Liver (tissue), 8 donors: ENCODE measurements at regions not wholly inside any gene's neighbourhood (a gene's known extent, or its start where the extent isn't known, plus 50 kb on each side); places are given as distances from the start of the nearest gene placed in this dataset.

Experiments used
- DNase-seq: peaks from one replicate; pipeline ENCODE4 v3.0.0-alpha.2; 2017; ENCODE audit warnings: low spot score
- H3K27ac ChIP-seq, 2 donors: one replicate each; pipeline ENCODE4 v1.7.0; 2013; ENCODE audit warnings: inconsistent platforms in 2 of 2, low read length in 2 of 2, control low read depth in 1 of 2, low read depth in 1 of 2, mild to moderate bottlenecking in 1 of 2
- H3K27me3 ChIP-seq, 4 donors: one replicate each; pipeline versions ENCODE4 v1.6.1 to v1.7.0; 2013; ENCODE audit warnings: low read length in 3 of 4, inconsistent platforms in 1 of 4, mild to moderate bottlenecking in 1 of 4, moderate library complexity in 1 of 4; ENCODE audit not compliant: control insufficient read depth in 4 of 4, insufficient read depth in 4 of 4
- H3K36me3 ChIP-seq, 4 donors: one replicate each; pipeline versions ENCODE4 v1.6.1 to v1.7.0; 2013; ENCODE audit warnings: low read length in 3 of 4, mild to moderate bottlenecking in 3 of 4, low read depth in 1 of 4, moderate library complexity in 1 of 4; ENCODE audit not compliant: control insufficient read depth in 4 of 4, insufficient read depth in 3 of 4
- H3K4me1 ChIP-seq, 4 donors: one replicate each; pipeline versions ENCODE4 v1.6.1 to v1.7.0; 2013; ENCODE audit warnings: low read length in 3 of 4, mild to moderate bottlenecking in 3 of 4, moderate library complexity in 1 of 4; ENCODE audit not compliant: control insufficient read depth in 4 of 4, insufficient read depth in 4 of 4
- H3K4me3 ChIP-seq, 3 donors: one replicate each; pipeline versions ENCODE4 v1.6.1 to v1.7.0; 2013; ENCODE audit warnings: low read length in 3 of 3, control low read depth in 1 of 3, low read depth in 1 of 3, mild to moderate bottlenecking in 1 of 3
- H3K9ac ChIP-seq, 2 donors: one replicate each; pipeline ENCODE4 v1.7.0; 2013; ENCODE audit warnings: low read length in 2 of 2, mild to moderate bottlenecking in 2 of 2, moderate library complexity in 2 of 2, control low read depth in 1 of 2, low read depth in 1 of 2
- H3K9me3 ChIP-seq, 4 donors: one replicate each; pipeline versions ENCODE4 v1.6.1 to v1.7.0; 2013; ENCODE audit warnings: low read length in 3 of 4; ENCODE audit not compliant: control insufficient read depth in 4 of 4
- FOXA1 ChIP-seq: IDR thresholded peaks from 2 replicates; pipeline ENCODE4 v1.6.1; 2016; ENCODE audit warnings: antibody characterized with exemption
- FOXA2 ChIP-seq: IDR thresholded peaks from 2 replicates; pipeline ENCODE4 v1.6.1; 2016; ENCODE audit warnings: antibody characterized with exemption
- HNF4A ChIP-seq, 2 donors: conservative IDR thresholded peaks; 2 replicates each; pipeline ENCODE4 v1.6.1; 2016; ENCODE audit warnings: antibody characterized with exemption in 2 of 2, mild to moderate bottlenecking in 2 of 2
- HNF4G ChIP-seq: IDR thresholded peaks from 2 replicates; pipeline ENCODE4 v1.6.1; 2016; ENCODE audit warnings: antibody characterized with exemption
- JUND ChIP-seq, 2 donors: IDR thresholded peaks; 2 replicates each; pipeline ENCODE4 v1.6.1; 2016; ENCODE audit warnings: antibody characterized with exemption in 2 of 2
- NR2F2 ChIP-seq: IDR thresholded peaks from 2 replicates; pipeline ENCODE4 v1.6.1; 2016; ENCODE audit warnings: antibody characterized with exemption
- RAD21 ChIP-seq, 2 donors: IDR thresholded peaks; 2 replicates each; pipeline ENCODE4 v1.6.1; 2016; ENCODE audit warnings: antibody characterized with exemption in 2 of 2, mild to moderate bottlenecking in 2 of 2
- SP1 ChIP-seq: IDR thresholded peaks from 2 replicates; pipeline ENCODE4 v1.6.1; 2018; ENCODE audit warnings: antibody characterized with exemption, mild to moderate bottlenecking
- TAF1 ChIP-seq: conservative IDR thresholded peaks from 2 replicates; pipeline ENCODE4 v1.6.1; 2016; ENCODE audit warnings: antibody characterized with exemption, mild to moderate bottlenecking
- WGBS: extraction: QIAGEN DNeasy Blood & Tissue Kit; methylation state at CpG from one replicate; pipeline ENCODE4 v1.1.7; 2013; 5-methylcytosine and 5-hydroxymethylcytosine counted together
- TF ChIP-seq, protein P1 (sequence below): fragments of 150-350 bp; IDR thresholded peaks from 2 replicates; pipeline ENCODE4 v1.5.1; 2017; ENCODE audit warnings: improper control_type of control experiment, low read depth, low read length; ENCODE audit not compliant: missing input control
- TF ChIP-seq, protein P2 (sequence below): IDR thresholded peaks from 2 replicates; pipeline ENCODE4 v1.6.1; 2016; ENCODE audit warnings: antibody characterized with exemption
- TF ChIP-seq, protein P3 (sequence below): IDR thresholded peaks from 2 replicates; pipeline ENCODE4 v1.6.1; 2016; ENCODE audit warnings: antibody characterized with exemption
- TF ChIP-seq, protein P4 (sequence below): IDR thresholded peaks from 2 replicates; pipeline ENCODE4 v1.6.1; 2016; ENCODE audit warnings: antibody characterized with exemption
- TF ChIP-seq, protein P5 (sequence below): IDR thresholded peaks from 2 replicates; pipeline ENCODE4 v1.6.1; 2016; ENCODE audit warnings: antibody characterized with exemption, mild to moderate bottlenecking
- donor health status: healthy.
- donor health status: healthy.
- donor health status: healthy.
- donor health status: healthy.
- donor health status: healthy.

DNA sequence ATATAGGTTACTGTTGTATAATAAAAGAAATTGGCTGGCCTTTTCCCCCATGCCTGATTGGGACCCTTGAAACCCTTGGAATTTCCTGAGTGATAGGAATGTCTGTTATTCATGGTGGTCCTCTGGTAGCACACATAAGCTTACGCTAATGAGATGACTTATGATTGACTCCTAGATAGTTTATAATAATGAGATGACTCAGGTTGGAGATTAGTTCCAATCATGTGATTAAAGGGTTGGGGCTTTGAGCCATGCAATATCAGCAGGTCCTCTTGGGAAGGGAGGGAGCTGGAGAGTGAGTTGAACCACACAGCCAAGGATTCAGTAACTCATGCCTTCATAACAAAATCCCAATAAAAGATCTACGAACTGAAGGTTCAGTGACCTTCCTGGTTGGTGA lies 407.6 kb upstream of the MANEA start:
- 39% methylated on average over 2 of the region's 2 CpGs for WGBS
- TF ChIP-seq HNF4G (no peak), HNF4A (conservative IDR thresholded peaks at IDR 0.05) (no peak), FOXA2 (no peak), JUND (IDR thresholded peaks at IDR 0.05) (no peak), SP1 (no peak), TAF1 (no peak), NR2F2 (no peak)
- TF ChIP-seq, protein P1, sequence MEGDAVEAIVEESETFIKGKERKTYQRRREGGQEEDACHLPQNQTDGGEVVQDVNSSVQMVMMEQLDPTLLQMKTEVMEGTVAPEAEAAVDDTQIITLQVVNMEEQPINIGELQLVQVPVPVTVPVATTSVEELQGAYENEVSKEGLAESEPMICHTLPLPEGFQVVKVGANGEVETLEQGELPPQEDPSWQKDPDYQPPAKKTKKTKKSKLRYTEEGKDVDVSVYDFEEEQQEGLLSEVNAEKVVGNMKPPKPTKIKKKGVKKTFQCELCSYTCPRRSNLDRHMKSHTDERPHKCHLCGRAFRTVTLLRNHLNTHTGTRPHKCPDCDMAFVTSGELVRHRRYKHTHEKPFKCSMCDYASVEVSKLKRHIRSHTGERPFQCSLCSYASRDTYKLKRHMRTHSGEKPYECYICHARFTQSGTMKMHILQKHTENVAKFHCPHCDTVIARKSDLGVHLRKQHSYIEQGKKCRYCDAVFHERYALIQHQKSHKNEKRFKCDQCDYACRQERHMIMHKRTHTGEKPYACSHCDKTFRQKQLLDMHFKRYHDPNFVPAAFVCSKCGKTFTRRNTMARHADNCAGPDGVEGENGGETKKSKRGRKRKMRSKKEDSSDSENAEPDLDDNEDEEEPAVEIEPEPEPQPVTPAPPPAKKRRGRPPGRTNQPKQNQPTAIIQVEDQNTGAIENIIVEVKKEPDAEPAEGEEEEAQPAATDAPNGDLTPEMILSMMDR: no peak
- TF ChIP-seq, protein P2, sequence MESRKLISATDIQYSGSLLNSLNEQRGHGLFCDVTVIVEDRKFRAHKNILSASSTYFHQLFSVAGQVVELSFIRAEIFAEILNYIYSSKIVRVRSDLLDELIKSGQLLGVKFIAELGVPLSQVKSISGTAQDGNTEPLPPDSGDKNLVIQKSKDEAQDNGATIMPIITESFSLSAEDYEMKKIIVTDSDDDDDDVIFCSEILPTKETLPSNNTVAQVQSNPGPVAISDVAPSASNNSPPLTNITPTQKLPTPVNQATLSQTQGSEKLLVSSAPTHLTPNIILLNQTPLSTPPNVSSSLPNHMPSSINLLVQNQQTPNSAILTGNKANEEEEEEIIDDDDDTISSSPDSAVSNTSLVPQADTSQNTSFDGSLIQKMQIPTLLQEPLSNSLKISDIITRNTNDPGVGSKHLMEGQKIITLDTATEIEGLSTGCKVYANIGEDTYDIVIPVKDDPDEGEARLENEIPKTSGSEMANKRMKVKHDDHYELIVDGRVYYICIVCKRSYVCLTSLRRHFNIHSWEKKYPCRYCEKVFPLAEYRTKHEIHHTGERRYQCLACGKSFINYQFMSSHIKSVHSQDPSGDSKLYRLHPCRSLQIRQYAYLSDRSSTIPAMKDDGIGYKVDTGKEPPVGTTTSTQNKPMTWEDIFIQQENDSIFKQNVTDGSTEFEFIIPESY: no peak
- TF ChIP-seq, protein P3, sequence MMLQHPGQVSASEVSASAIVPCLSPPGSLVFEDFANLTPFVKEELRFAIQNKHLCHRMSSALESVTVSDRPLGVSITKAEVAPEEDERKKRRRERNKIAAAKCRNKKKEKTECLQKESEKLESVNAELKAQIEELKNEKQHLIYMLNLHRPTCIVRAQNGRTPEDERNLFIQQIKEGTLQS: no peak
- TF ChIP-seq, protein P4, sequence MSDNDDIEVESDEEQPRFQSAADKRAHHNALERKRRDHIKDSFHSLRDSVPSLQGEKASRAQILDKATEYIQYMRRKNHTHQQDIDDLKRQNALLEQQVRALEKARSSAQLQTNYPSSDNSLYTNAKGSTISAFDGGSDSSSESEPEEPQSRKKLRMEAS: no peak
- DNase-seq: no peak

DNA sequence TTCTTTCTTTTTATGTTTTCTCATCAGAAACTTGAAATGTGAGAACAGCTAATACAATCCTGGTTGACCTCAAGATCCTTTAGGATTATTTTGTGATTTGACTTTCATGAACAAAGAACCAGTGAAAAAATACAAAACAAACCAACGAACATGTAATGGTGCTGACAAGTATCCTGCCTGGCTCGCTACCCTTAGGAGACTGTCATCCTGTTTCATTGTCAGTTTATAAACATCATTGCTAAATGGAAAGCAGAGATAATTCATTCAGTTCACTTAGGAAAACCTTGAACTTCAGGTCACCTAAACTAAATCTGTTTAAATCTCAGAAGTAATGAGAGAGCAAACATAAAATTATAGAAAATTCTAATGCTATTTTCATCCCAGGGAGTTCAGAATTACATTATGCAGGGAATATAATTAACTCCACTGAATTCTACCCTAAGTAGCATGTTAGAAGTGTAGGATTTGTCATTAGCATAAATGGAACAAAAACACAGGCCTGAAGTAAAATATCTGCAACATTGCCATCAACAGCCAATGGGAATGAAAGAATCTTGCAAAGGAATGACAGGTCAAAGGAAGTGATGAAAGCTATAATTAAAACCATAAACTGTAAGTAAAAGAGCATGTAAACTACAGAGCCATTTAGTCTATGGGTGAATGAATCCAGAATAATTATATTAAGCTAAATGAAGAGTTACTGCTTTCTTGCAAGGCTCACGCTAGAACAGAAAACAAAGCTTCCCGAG lies 401.2 kb upstream of the MANEA start:
- Histone ChIP-seq H3K9me3 (no peaks in the 10 kb centered on the region), H3K27me3 (peaks cover 0 to 2% (median 0%) of the 10 kb centered on the region in 4 donors), H3K9ac (no peak overlapping the region), H3K4me3 (no peak overlapping the region), H3K4me1 (no peaks in the 10 kb centered on the region), H3K36me3 (no peaks in the 10 kb centered on the region), H3K27ac (no peak overlapping the region)
- no peak for DNase-seq
- TF ChIP-seq RAD21 (IDR thresholded peaks at IDR 0.05) (no peak), SP1 (no peak), FOXA1 (no peak)
- 69% methylated on average over 4 of the region's 4 CpGs for WGBS

More for the DNA sequence above, 407.6 kb upstream of the MANEA start:
- no peak overlapping the region for H3K4me3 ChIP-seq
- H3K9ac ChIP-seq: no peak overlapping the region
- no peaks in the 10 kb centered on the region for H3K9me3 ChIP-seq
- H3K4me1 ChIP-seq: no peaks in the 10 kb centered on the region
- no peaks in the 10 kb centered on the region for H3K36me3 ChIP-seq
- H3K27me3 ChIP-seq: peaks cover 0 to 6% (median 0%) of the 10 kb centered on the region in 4 donors
- no peak overlapping the region for H3K27ac ChIP-seq

DNA sequence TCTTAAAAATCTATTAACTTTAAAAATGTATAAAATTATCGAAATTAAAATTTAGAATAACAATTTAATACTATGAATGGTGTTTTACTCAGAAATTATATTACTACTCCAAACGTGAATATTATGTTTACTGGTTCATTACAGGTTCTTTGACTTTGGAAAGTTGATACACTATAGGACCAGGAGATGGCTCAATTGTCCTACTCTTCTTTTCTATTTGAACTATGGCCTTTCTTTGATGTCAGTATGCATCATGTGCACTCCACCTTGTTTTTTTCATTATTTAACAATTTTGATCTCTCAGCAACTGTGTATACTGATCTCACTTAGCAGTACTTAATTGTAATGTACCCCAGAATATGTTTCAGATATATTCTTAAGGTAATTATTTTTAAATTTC lies 391.5 kb upstream of the MANEA start:
- no peak for DNase-seq
- WGBS: 33% methylated on average over 2 of the region's 2 CpGs
- H3K9ac ChIP-seq: no peak overlapping the region
- H3K4me1 ChIP-seq: no peaks in the 10 kb centered on the region
- H3K9me3 ChIP-seq: no peaks in the 10 kb centered on the region
- H3K36me3 ChIP-seq: no peaks in the 10 kb centered on the region
- H3K4me3 ChIP-seq: no peak overlapping the region
- TF ChIP-seq FOXA1: no peak
- TF ChIP-seq, protein P4: no peak
- TF ChIP-seq, protein P5, sequence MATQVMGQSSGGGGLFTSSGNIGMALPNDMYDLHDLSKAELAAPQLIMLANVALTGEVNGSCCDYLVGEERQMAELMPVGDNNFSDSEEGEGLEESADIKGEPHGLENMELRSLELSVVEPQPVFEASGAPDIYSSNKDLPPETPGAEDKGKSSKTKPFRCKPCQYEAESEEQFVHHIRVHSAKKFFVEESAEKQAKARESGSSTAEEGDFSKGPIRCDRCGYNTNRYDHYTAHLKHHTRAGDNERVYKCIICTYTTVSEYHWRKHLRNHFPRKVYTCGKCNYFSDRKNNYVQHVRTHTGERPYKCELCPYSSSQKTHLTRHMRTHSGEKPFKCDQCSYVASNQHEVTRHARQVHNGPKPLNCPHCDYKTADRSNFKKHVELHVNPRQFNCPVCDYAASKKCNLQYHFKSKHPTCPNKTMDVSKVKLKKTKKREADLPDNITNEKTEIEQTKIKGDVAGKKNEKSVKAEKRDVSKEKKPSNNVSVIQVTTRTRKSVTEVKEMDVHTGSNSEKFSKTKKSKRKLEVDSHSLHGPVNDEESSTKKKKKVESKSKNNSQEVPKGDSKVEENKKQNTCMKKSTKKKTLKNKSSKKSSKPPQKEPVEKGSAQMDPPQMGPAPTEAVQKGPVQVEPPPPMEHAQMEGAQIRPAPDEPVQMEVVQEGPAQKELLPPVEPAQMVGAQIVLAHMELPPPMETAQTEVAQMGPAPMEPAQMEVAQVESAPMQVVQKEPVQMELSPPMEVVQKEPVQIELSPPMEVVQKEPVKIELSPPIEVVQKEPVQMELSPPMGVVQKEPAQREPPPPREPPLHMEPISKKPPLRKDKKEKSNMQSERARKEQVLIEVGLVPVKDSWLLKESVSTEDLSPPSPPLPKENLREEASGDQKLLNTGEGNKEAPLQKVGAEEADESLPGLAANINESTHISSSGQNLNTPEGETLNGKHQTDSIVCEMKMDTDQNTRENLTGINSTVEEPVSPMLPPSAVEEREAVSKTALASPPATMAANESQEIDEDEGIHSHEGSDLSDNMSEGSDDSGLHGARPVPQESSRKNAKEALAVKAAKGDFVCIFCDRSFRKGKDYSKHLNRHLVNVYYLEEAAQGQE: no peak
- no peak for TF ChIP-seq HNF4G
- TF ChIP-seq, protein P3: no peak
- H3K27me3 ChIP-seq: peaks cover 0 to 3% (median 0%) of the 10 kb centered on the region in 4 donors
- no peak overlapping the region for H3K27ac ChIP-seq
